Osteoblast (primary cell): ENCODE measurements at regions not wholly inside any gene's neighbourhood (a gene's known extent, or its start where the extent isn't known, plus 50 kb on each side); places are given as distances from the start of the nearest gene placed in this dataset.
A peak's percentile ranks its signal among the peaks of the same experiment; 100 is the strongest.

ENCODE experiments used
- DNase-seq: peaks from one replicate; pipeline ENCODE4 v3.0.0; 2011; ENCODE audit warnings: low spot score, mixed read lengths; ENCODE audit not compliant: insufficient read length; ENCODE audit errors: missing footprints
- H2AFZ ChIP-seq: 2 replicates; pipeline ENCODE4 v1.6.0; 2011; ENCODE audit warnings: mild to moderate bottlenecking, low read length
- H3K27ac ChIP-seq: 2 replicates; pipeline ENCODE4 v1.5.1; 2011; ENCODE audit warnings: mild to moderate bottlenecking, low read depth, low read length, moderate library complexity
- H3K27me3 ChIP-seq: 2 replicates; pipeline ENCODE4 v1.6.0; 2012; ENCODE audit warnings: mild to moderate bottlenecking, control low read depth, inconsistent platforms, low read length, moderate library complexity; ENCODE audit not compliant: insufficient read depth
- H3K36me3 ChIP-seq: 2 replicates; pipeline ENCODE4 v1.5.1; 2011; ENCODE audit warnings: mild to moderate bottlenecking, low read length, control low read depth, moderate library complexity; ENCODE audit not compliant: insufficient read depth
- H3K4me1 ChIP-seq: 2 replicates; pipeline ENCODE4 v1.5.1; 2011; ENCODE audit warnings: mild to moderate bottlenecking, low read length, control low read depth, moderate library complexity; ENCODE audit not compliant: insufficient read depth
- H3K4me2 ChIP-seq: 2 replicates; pipeline ENCODE4 v1.6.0; 2011; ENCODE audit warnings: mild to moderate bottlenecking, low read length; ENCODE audit not compliant: insufficient read depth
- H3K4me3 ChIP-seq: fragments of 200-600 bp; sonication (generic); 3 replicates; pipeline ENCODE4 v1.5.1; 2012; ENCODE audit warnings: mild to moderate bottlenecking, low read length, inconsistent platforms; ENCODE audit not compliant: insufficient read depth
- H3K79me2 ChIP-seq: 2 replicates; pipeline ENCODE4 v1.6.0; 2012; ENCODE audit warnings: mild to moderate bottlenecking, low read length, control low read depth, inconsistent platforms; ENCODE audit not compliant: insufficient read depth
- H3K9me3 ChIP-seq: 2 replicates; pipeline ENCODE4 v1.5.1; 2011; ENCODE audit warnings: low read depth, low read length, control low read depth
- H4K20me1 ChIP-seq: 2 replicates; pipeline ENCODE4 v1.6.0; 2012; ENCODE audit warnings: mild to moderate bottlenecking, low read length, control low read depth; ENCODE audit not compliant: insufficient read depth
- TF ChIP-seq, protein P1 (sequence below): IDR thresholded peaks from 2 replicates; pipeline ENCODE4 v1.5.1; 2011; ENCODE audit warnings: mild to moderate bottlenecking, low read depth, low read length, moderate library complexity; ENCODE audit errors: extremely low read depth

DNA sequence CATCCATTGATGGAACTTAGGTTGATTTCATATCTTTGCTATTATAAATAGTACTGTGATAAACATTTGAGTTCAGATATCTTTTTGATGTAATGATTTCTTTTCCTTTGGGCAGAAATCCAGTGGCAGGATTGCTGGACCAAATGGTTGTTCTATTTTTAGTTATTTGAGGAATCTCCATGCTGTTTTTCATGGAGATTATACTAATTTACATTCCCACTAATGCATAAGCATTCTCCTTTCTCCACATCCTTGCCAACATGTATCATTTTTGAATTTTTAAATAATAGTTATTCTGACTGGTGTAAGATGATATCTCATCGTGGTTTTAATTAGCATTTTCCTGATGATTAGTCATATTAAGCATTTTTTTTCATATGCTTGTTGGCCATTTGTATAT, 144.0 kb upstream of the SUCLG2 start:
- H3K4me2 ChIP-seq = no peak overlapping the region
- no peak overlapping the region for H3K4me3 ChIP-seq
- no peaks in the 10 kb centered on the region for H3K27me3 ChIP-seq
- H3K79me2 ChIP-seq = no peaks in the 10 kb centered on the region
- H4K20me1 ChIP-seq = no peaks in the 10 kb centered on the region
- TF ChIP-seq, protein P1, sequence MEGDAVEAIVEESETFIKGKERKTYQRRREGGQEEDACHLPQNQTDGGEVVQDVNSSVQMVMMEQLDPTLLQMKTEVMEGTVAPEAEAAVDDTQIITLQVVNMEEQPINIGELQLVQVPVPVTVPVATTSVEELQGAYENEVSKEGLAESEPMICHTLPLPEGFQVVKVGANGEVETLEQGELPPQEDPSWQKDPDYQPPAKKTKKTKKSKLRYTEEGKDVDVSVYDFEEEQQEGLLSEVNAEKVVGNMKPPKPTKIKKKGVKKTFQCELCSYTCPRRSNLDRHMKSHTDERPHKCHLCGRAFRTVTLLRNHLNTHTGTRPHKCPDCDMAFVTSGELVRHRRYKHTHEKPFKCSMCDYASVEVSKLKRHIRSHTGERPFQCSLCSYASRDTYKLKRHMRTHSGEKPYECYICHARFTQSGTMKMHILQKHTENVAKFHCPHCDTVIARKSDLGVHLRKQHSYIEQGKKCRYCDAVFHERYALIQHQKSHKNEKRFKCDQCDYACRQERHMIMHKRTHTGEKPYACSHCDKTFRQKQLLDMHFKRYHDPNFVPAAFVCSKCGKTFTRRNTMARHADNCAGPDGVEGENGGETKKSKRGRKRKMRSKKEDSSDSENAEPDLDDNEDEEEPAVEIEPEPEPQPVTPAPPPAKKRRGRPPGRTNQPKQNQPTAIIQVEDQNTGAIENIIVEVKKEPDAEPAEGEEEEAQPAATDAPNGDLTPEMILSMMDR = no peak
- no peak for DNase-seq
- H3K27ac ChIP-seq = no peak overlapping the region
- no peaks in the 10 kb centered on the region for H3K4me1 ChIP-seq
- H3K36me3 ChIP-seq = no peaks in the 10 kb centered on the region
- H3K9me3 ChIP-seq = no peaks in the 10 kb centered on the region
- no peak overlapping the region for H2AFZ ChIP-seq

- Histone ChIP-seq H3K27ac (no peak overlapping the region), H3K27me3 (no peaks in the 10 kb centered on the region), H4K20me1 (no peaks in the 10 kb centered on the region), H3K4me3 (no peak overlapping the region), H3K4me1 (no peaks in the 10 kb centered on the region), H3K4me2 (no peak overlapping the region), H2AFZ (no peak overlapping the region), H3K79me2 (no peaks in the 10 kb centered on the region), H3K9me3 (no peaks in the 10 kb centered on the region), H3K36me3 (no peaks in the 10 kb centered on the region)
- no peak for DNase-seq
- TF ChIP-seq, protein P1 = no peak
These were observed 137.2 kb upstream of the SUCLG2 start for GRCh38 chr3:67791620-67792019.

DNA sequence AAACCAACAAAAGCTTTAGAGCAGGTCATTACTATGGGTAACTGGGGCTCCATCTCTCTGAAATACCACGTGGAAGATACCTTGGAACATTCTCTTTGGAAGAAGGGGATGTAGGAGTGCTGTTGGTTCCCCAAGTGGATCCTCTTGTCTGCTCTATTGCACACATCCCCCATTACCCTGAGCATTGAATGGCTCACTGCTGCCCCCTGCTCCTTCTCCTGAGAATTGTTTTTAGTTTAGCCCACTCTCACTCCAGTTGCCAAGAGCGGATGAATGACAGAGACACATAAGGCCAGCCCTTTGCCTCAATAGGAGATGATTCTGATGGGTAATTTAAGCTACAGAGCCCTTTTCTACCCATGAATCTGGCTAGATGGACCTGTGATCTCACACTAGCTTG, 135.6 kb upstream of the SUCLG2 start:
- Histone ChIP-seq H3K9me3 (no peaks in the 10 kb centered on the region), H3K79me2 (no peaks in the 10 kb centered on the region), H3K27ac (no peak overlapping the region), H3K4me2 (no peak overlapping the region), H3K36me3 (no peaks in the 10 kb centered on the region), H4K20me1 (no peaks in the 10 kb centered on the region), H3K4me1 (no peaks in the 10 kb centered on the region), H3K27me3 (no peaks in the 10 kb centered on the region), H2AFZ (no peak overlapping the region), H3K4me3 (no peak overlapping the region)
- TF ChIP-seq, protein P1 = peak; percentile 82
- no peak for DNase-seq

DNA sequence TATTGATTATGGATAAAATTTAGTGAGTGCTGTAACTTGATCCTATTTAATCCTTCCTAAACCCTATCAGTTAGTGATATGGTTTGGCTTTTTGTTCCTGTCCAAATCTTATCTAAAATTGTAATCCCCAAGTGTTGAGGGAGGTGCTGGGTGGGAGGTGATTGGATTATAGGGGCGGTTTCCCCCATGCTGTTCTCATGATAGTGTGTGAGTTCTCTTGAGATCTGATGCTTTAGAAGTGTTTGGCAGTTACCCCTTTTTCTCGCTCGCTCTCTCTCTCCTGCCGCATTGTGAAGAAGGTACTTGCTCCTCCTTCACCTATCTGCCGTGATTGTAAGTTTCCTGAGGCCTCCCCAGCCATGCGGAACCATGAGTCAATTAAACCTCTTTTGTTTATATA, 134.0 kb upstream of the SUCLG2 start:
- Histone ChIP-seq H4K20me1 (no peaks in the 10 kb centered on the region), H3K4me3 (no peak overlapping the region), H3K4me2 (no peak overlapping the region), H3K79me2 (no peaks in the 10 kb centered on the region), H3K4me1 (no peaks in the 10 kb centered on the region), H3K9me3 (no peaks in the 10 kb centered on the region), H3K27ac (no peak overlapping the region), H3K27me3 (no peaks in the 10 kb centered on the region), H3K36me3 (no peaks in the 10 kb centered on the region), H2AFZ (no peak overlapping the region)
- TF ChIP-seq, protein P1 = no peak
- no peak for DNase-seq
